ENCODE measurements at regions not wholly inside any gene's neighbourhood (a gene's known extent, or its start where the extent isn't known, plus 50 kb on each side); places are given as distances from the start of the nearest gene placed in this dataset.

DNA sequence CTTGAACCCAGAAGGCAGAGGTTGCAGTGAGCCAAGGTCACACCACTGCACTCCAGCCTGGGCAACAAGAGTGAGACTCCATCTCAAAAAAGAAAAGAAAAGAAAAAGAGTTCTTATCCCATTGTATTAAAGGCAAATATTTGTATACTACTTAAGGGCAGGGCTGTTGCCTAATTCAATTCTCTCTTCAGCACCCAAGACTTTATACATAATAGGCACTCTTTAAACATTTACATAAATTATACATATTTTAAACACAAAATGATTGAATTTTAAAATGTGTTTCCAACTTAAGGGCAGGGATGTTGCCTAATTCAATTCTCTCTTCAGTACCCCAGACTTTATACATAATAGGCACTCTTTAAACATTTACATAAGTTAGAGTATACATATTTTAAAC, 424.3 kb upstream of the ARID1B start:
- Histone ChIP-seq H3K4me3 (replicated peaks; ENCODE audit: insufficient read depth, low read length) (no peak overlapping the region), H3K27ac (replicated peaks) (no peak overlapping the region), H3K27me3 (ENCODE audit: insufficient read depth, poor library complexity, severe bottlenecking) (no peaks in the 10 kb centered on the region)
- TF ChIP-seq, protein P1, sequence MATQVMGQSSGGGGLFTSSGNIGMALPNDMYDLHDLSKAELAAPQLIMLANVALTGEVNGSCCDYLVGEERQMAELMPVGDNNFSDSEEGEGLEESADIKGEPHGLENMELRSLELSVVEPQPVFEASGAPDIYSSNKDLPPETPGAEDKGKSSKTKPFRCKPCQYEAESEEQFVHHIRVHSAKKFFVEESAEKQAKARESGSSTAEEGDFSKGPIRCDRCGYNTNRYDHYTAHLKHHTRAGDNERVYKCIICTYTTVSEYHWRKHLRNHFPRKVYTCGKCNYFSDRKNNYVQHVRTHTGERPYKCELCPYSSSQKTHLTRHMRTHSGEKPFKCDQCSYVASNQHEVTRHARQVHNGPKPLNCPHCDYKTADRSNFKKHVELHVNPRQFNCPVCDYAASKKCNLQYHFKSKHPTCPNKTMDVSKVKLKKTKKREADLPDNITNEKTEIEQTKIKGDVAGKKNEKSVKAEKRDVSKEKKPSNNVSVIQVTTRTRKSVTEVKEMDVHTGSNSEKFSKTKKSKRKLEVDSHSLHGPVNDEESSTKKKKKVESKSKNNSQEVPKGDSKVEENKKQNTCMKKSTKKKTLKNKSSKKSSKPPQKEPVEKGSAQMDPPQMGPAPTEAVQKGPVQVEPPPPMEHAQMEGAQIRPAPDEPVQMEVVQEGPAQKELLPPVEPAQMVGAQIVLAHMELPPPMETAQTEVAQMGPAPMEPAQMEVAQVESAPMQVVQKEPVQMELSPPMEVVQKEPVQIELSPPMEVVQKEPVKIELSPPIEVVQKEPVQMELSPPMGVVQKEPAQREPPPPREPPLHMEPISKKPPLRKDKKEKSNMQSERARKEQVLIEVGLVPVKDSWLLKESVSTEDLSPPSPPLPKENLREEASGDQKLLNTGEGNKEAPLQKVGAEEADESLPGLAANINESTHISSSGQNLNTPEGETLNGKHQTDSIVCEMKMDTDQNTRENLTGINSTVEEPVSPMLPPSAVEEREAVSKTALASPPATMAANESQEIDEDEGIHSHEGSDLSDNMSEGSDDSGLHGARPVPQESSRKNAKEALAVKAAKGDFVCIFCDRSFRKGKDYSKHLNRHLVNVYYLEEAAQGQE (IDR thresholded peaks at IDR 0.05; ENCODE audit: insufficient replicate concordance, low read depth) = no peak
- TF ChIP-seq, protein P2, sequence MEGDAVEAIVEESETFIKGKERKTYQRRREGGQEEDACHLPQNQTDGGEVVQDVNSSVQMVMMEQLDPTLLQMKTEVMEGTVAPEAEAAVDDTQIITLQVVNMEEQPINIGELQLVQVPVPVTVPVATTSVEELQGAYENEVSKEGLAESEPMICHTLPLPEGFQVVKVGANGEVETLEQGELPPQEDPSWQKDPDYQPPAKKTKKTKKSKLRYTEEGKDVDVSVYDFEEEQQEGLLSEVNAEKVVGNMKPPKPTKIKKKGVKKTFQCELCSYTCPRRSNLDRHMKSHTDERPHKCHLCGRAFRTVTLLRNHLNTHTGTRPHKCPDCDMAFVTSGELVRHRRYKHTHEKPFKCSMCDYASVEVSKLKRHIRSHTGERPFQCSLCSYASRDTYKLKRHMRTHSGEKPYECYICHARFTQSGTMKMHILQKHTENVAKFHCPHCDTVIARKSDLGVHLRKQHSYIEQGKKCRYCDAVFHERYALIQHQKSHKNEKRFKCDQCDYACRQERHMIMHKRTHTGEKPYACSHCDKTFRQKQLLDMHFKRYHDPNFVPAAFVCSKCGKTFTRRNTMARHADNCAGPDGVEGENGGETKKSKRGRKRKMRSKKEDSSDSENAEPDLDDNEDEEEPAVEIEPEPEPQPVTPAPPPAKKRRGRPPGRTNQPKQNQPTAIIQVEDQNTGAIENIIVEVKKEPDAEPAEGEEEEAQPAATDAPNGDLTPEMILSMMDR (IDR thresholded peaks at IDR 0.05; ENCODE audit: insufficient read depth, low read length) = no peak
- TF ChIP-seq POLR2AphosphoS5 (IDR thresholded peaks at IDR 0.05; ENCODE audit: low read depth) (no peak), GABPA (IDR thresholded peaks at IDR 0.05; ENCODE audit: low read depth) (no peak)
- no peak for DNase-seq (ENCODE audit: low read depth in 1 of 2, low spot score in 1 of 2)

DNA sequence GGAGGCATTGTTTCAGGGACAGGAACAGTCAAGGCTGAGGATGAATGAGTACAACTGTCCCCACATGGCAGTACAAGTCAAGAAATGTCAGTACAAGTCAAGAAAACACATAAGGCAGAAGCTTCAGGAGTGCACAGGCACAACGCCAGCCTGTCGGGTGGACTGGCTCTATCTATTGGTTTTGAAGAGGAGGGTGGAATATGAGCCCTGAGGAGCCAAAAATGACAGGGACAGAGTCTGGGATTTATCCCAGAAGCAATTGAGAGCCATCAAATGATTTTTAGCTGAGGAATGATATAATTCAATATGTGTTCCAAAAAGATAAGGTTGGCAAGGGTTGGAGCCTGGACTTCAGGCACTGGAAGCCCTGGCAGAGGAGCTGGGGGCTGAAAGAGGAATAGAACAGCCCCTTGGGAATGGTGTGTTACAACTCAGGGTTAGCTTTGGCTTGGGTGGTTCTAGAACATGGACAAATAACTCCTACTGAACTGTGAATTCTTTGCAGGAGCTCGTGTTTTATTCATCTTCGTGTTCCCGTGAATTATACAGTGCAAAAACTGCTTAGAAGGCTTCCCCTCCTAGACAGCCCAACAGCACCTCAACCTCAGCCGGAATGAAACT, 425.7 kb upstream of the ARID1B start:
- TF ChIP-seq, protein P2 (IDR thresholded peaks at IDR 0.05; ENCODE audit: insufficient read depth, low read length) = no peak
- TF ChIP-seq, protein P1 (IDR thresholded peaks at IDR 0.05; ENCODE audit: insufficient replicate concordance, low read depth) = no peak
- no peak for TF ChIP-seq GABPA (IDR thresholded peaks at IDR 0.05; ENCODE audit: low read depth)
- TF ChIP-seq POLR2AphosphoS5 (IDR thresholded peaks at IDR 0.05; ENCODE audit: low read depth) = no peak
- no peak for TF ChIP-seq SPI1 (IDR thresholded peaks at IDR 0.05; ENCODE audit: borderline replicate concordance, low read depth)
- no peak for DNase-seq (ENCODE audit: low read depth in 1 of 2, low spot score in 1 of 2)
- no peak overlapping the region for H3K4me3 ChIP-seq (replicated peaks; ENCODE audit: insufficient read depth, low read length)
- no peak overlapping the region for H3K27ac ChIP-seq (replicated peaks)
- H3K27me3 ChIP-seq (ENCODE audit: insufficient read depth, poor library complexity, severe bottlenecking) = no peaks in the 10 kb centered on the region

DNA sequence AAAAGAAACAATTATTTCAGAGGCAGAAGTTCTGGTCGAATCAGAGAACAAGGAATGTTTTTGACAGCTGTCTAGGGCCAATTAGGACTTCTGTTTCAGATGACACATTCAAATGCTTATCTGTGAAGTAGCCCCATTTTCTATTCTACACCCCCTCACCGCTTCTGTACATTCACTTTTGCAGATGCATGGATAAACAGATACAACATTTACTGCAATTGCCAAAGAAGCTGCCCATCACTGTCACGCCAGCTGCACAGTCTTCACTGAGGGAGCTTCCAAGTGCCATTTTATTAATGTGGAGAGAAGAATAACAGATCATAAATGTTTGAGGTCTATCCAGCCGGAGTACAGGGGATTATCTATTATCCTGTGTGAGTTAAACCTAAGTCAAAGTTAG, 426.8 kb upstream of the ARID1B start:
- Histone ChIP-seq H3K27me3 (ENCODE audit: insufficient read depth, poor library complexity, severe bottlenecking) (no peaks in the 10 kb centered on the region), H3K4me3 (replicated peaks; ENCODE audit: insufficient read depth, low read length) (no peak overlapping the region), H3K27ac (replicated peaks) (no peak overlapping the region)
- DNase-seq (ENCODE audit: low read depth in 1 of 2, low spot score in 1 of 2) = no peak
- TF ChIP-seq, protein P1 (IDR thresholded peaks at IDR 0.05; ENCODE audit: insufficient replicate concordance, low read depth) = no peak
